Upper lobe of left lung (tissue), 4 donors: ENCODE measurements at regions not wholly inside any gene's neighbourhood (a gene's known extent, or its start where the extent isn't known, plus 50 kb on each side); places are given as distances from the start of the nearest gene placed in this dataset.

ENCODE experiments used
- POLR2A ChIP-seq, 4 donors: fragments of 450-650 bp; IDR thresholded peaks; one replicate each; pipeline ENCODE4 v1.5.1; 2016 to 2017; ENCODE audit warnings: antibody characterized with exemption in 4 of 4, mild to moderate bottlenecking in 2 of 4
- TF ChIP-seq, protein P1 (sequence below), 6 experiments: fragments of 450-650 bp in 4 of 6; fragments of 200-600 bp in 2 of 6; sonication (generic) in 2 of 6; IDR thresholded peaks; one replicate each; pipeline ENCODE4 v1.5.1; 2016 to 2019; ENCODE audit warnings: antibody characterized with exemption in 6 of 6

DNA sequence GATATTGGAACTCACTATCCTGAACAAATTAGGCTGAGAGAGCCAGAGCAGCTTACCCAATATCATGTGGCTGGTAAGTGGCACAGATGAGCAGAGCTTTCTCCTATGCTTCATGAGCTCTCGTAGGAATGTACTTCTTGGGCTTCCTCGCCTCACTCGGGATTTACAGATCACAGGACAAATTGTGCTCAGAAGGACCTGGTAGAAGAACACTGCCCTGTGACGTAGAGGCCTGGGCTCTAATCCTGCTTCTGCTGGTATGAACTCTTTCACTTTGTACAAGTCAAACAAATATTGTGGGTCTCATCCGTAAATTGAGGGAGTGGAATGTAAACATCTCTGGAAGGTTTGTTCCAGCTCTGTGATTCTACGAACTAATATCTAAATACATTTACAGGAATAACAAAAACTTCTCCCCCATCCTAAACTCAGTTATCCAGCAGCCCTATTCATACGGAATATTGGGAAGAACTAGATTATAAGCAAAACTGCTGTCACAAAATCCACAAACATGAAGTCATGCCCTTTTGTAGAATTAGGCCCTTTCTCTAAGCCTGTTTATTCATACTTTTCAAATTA lies 187.6 kb downstream of the CLIC5 start:
- TF ChIP-seq, protein P1, sequence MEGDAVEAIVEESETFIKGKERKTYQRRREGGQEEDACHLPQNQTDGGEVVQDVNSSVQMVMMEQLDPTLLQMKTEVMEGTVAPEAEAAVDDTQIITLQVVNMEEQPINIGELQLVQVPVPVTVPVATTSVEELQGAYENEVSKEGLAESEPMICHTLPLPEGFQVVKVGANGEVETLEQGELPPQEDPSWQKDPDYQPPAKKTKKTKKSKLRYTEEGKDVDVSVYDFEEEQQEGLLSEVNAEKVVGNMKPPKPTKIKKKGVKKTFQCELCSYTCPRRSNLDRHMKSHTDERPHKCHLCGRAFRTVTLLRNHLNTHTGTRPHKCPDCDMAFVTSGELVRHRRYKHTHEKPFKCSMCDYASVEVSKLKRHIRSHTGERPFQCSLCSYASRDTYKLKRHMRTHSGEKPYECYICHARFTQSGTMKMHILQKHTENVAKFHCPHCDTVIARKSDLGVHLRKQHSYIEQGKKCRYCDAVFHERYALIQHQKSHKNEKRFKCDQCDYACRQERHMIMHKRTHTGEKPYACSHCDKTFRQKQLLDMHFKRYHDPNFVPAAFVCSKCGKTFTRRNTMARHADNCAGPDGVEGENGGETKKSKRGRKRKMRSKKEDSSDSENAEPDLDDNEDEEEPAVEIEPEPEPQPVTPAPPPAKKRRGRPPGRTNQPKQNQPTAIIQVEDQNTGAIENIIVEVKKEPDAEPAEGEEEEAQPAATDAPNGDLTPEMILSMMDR (IDR thresholded peaks at IDR 0.05), result no peak
- TF ChIP-seq POLR2A (IDR thresholded peaks at IDR 0.05), result no peak
